ENCODE measurements at regions not wholly inside any gene's neighbourhood (a gene's known extent, or its start where the extent isn't known, plus 50 kb on each side); places are given as distances from the start of the nearest gene placed in this dataset.

GRCh38 chr12:94079566-94080340 lies 68.6 kb upstream of the PLXNC1 start:
- intact Hi-C loops (cut with micrococcal nuclease) = no loop called here
- Mint-ChIP-seq H3K36me3 (no peaks in the 10 kb centered on the region), H3K4me3 (no peak overlapping the region), H3K27ac (no peak overlapping the region), H3K27me3 (ENCODE audit: low read depth in 2 of 2) (peaks cover 21 to 33% of the 10 kb centered on the region in 2 donors), H3K9me3 (peaks cover 0 to 3% of the 10 kb centered on the region in 2 donors), H3K4me1 (peaks cover 6 to 7% of the 10 kb centered on the region in 2 donors)
- no peak for DNase-seq
- WGBS (ENCODE audit: insufficient coverage) = 85% methylated on average over 4 of the region's 7 CpGs
- Histone ChIP-seq H3K36me3 (ENCODE audit: control insufficient read depth, insufficient read depth, low read length) (no peaks in the 10 kb centered on the region), H3K9me3 (ENCODE audit: control insufficient read depth, insufficient read depth, low read length) (no peaks in the 10 kb centered on the region), H3K4me3 (ENCODE audit: low read length) (no peak overlapping the region), H3K4me1 (ENCODE audit: control insufficient read depth, insufficient read depth, low read length) (no peaks in the 10 kb centered on the region), H3K27ac (ENCODE audit: low read length) (no peak overlapping the region), H3K27me3 (ENCODE audit: control insufficient read depth, insufficient read depth, low read length) (no peaks in the 10 kb centered on the region)
- no peak for ATAC-seq
- TF ChIP-seq, protein P1, sequence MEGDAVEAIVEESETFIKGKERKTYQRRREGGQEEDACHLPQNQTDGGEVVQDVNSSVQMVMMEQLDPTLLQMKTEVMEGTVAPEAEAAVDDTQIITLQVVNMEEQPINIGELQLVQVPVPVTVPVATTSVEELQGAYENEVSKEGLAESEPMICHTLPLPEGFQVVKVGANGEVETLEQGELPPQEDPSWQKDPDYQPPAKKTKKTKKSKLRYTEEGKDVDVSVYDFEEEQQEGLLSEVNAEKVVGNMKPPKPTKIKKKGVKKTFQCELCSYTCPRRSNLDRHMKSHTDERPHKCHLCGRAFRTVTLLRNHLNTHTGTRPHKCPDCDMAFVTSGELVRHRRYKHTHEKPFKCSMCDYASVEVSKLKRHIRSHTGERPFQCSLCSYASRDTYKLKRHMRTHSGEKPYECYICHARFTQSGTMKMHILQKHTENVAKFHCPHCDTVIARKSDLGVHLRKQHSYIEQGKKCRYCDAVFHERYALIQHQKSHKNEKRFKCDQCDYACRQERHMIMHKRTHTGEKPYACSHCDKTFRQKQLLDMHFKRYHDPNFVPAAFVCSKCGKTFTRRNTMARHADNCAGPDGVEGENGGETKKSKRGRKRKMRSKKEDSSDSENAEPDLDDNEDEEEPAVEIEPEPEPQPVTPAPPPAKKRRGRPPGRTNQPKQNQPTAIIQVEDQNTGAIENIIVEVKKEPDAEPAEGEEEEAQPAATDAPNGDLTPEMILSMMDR (IDR thresholded peaks at IDR 0.05) = no peak

DNA sequence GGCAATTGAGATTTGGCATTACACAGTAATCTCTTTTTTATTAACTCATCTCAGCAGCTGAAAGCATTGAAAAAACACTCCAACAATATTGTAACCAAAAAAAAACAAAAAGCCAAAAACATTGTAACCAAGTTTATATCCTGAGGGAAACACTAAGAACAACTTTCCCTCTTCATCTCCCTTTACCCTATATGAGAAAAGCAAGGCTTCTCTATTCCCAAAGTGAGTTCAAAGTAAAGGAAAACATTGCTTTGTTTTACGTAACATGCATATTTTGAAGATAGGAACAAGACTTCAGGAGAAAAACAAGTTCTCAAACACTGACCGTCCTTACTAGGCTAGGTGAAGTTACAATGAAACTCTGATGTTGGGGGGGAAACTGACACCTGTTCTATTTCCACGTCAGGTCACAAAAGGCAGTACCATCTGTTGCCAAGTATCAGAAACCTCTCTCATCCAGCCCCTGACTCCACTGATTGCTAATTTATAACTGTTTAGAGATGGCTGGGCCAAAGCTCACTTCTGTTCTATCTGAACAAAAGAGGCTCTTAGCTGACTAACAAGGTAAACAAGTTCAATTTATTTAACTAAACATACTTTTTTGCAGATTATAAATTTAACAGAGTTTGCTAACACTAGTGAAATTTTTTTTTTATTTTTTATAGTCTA lies 67.9 kb upstream of the PLXNC1 start:
- intact Hi-C loops (cut with micrococcal nuclease) = no loop called here
- Mint-ChIP-seq H3K4me1 (peaks cover 6 to 7% of the 10 kb centered on the region in 2 donors), H3K27me3 (ENCODE audit: low read depth in 2 of 2) (peaks cover 16 to 26% of the 10 kb centered on the region in 2 donors), H3K36me3 (no peaks in the 10 kb centered on the region), H3K4me3 (no peak overlapping the region), H3K9me3 (peaks cover 0 to 3% of the 10 kb centered on the region in 2 donors), H3K27ac (no peak overlapping the region)
- no peak for DNase-seq
- 85% methylated on average over 3 of the region's 3 CpGs for WGBS (ENCODE audit: insufficient coverage)
- Histone ChIP-seq H3K4me3 (ENCODE audit: low read length) (no peak overlapping the region), H3K9me3 (ENCODE audit: control insufficient read depth, insufficient read depth, low read length) (no peaks in the 10 kb centered on the region), H3K36me3 (ENCODE audit: control insufficient read depth, insufficient read depth, low read length) (no peaks in the 10 kb centered on the region), H3K4me1 (ENCODE audit: control insufficient read depth, insufficient read depth, low read length) (no peaks in the 10 kb centered on the region), H3K27me3 (ENCODE audit: control insufficient read depth, insufficient read depth, low read length) (no peaks in the 10 kb centered on the region), H3K27ac (ENCODE audit: low read length) (no peak overlapping the region)
- TF ChIP-seq, protein P1 (IDR thresholded peaks at IDR 0.05) = no peak
- ATAC-seq = no peak

- TF ChIP-seq, protein P1 (IDR thresholded peaks at IDR 0.05) = no peak
- Mint-ChIP-seq H3K9me3 (peaks cover 0 to 3% of the 10 kb centered on the region in 2 donors), H3K36me3 (no peaks in the 10 kb centered on the region), H3K27ac (no peak overlapping the region), H3K4me3 (no peak overlapping the region), H3K27me3 (ENCODE audit: low read depth in 2 of 2) (peaks cover 16 to 17% of the 10 kb centered on the region in 2 donors), H3K4me1 (peaks cover 6 to 7% of the 10 kb centered on the region in 2 donors)
- intact Hi-C loops (cut with micrococcal nuclease) = no loop called here
- Histone ChIP-seq H3K27ac (ENCODE audit: low read length) (no peak overlapping the region), H3K9me3 (ENCODE audit: control insufficient read depth, insufficient read depth, low read length) (no peaks in the 10 kb centered on the region), H3K27me3 (ENCODE audit: control insufficient read depth, insufficient read depth, low read length) (no peaks in the 10 kb centered on the region), H3K4me3 (ENCODE audit: low read length) (no peak overlapping the region), H3K4me1 (ENCODE audit: control insufficient read depth, insufficient read depth, low read length) (no peaks in the 10 kb centered on the region), H3K36me3 (ENCODE audit: control insufficient read depth, insufficient read depth, low read length) (no peaks in the 10 kb centered on the region)
- DNase-seq (no peak), ATAC-seq (no peak)
- 98% methylated on average over 4 of the region's 5 CpGs for WGBS (ENCODE audit: insufficient coverage)
Observed at GRCh38 chr12:94082690-94083089, 65.7 kb upstream of the PLXNC1 start.
